ENCODE measurements at regions not wholly inside any gene's neighbourhood (a gene's known extent, or its start where the extent isn't known, plus 50 kb on each side); places are given as distances from the start of the nearest gene placed in this dataset.

GRCh38 chr3:36058404-36059030, 321.8 kb upstream of the STAC start:
- no peak for TF ChIP-seq CTCF (IDR thresholded peaks at IDR 0.05)
- no peak for TF ChIP-seq POLR2AphosphoS5 (IDR thresholded peaks at IDR 0.05; ENCODE audit: insufficient read depth in 1 of 2, low read depth in 1 of 2)
- TF ChIP-seq POLR2A (IDR thresholded peaks at IDR 0.05): no peak

All from vagina (tissue), 2 donors.